ENCODE measurements at regions not wholly inside any gene's neighbourhood (a gene's known extent, or its start where the extent isn't known, plus 50 kb on each side); places are given as distances from the start of the nearest gene placed in this dataset.
"Not testable (repeated sequence)": the region's sequence is repeated elsewhere in the genome, so short reads cannot be mapped to it uniquely, and the experiment has no call there.

GRCh38 chr20:22966787-22967464 is 68.2 kb upstream of the SSTR4 start:
- H2AFZ ChIP-seq (replicated peaks; ENCODE audit: low read length, poor library complexity): no peak overlapping the region
- no peak overlapping the region for H3K4me2 ChIP-seq (ENCODE audit: low read depth, low read length)
- intact Hi-C loops (cut with micrococcal nuclease): no loop called here
- no peak overlapping the region for H2BK5ac ChIP-seq (ENCODE audit: low read depth, low read length, poor library complexity, severe bottlenecking)
- no peak overlapping the region for H4K5ac ChIP-seq (ENCODE audit: low read depth, low read length)
- no TSS peak for BruUV-seq (replicated peaks)
- no peak overlapping the region for H2BK20ac ChIP-seq (ENCODE audit: low read depth, low read length)
- no peak overlapping the region for H3K14ac ChIP-seq (replicated peaks; ENCODE audit: low read depth, low read length)
- H3K9ac ChIP-seq (ENCODE audit: low read depth, low read length): no peak overlapping the region
- in situ Hi-C loops (cut with MboI; ENCODE audit: low sequenced_read_pairs): no loop called here
- dilution Hi-C loops (cut with HindIII; ENCODE audit: low sequenced_read_pairs, unreplicated experiment): no loop called here
- H3K18ac ChIP-seq (ENCODE audit: low read depth, low read length): no peak overlapping the region
- CTCF ChIA-PET: no interaction called here
- no peak overlapping the region for H3K4me3 ChIP-seq (ENCODE audit: insufficient read depth, low read depth, low read length)
- TF ChIP-seq BHLHE40 (IDR thresholded peaks at IDR 0.05; ENCODE audit: low read depth, low read length): no peak
- WGBS, 2 experiments (ENCODE audit: extremely low coverage in 2 of 2, insufficient read length in 1 of 2): no CpG with 5 or more reads among the region's 4 CpGs
- ATAC-seq (ENCODE audit: low read depth) (no peak), DNase-seq (no peak)
- no peaks in the 10 kb centered on the region for H3K9me1 ChIP-seq (ENCODE audit: insufficient read depth, low read length)
- H4K20me1 ChIP-seq (ENCODE audit: insufficient read depth, low read length): no peaks in the 10 kb centered on the region
- H4K91ac ChIP-seq (ENCODE audit: insufficient read depth, low read depth, low read length): no peak overlapping the region
- H2AK9ac ChIP-seq (replicated peaks; ENCODE audit: low read depth, low read length, poor library complexity): no peak overlapping the region
- no peak overlapping the region for H2BK120ac ChIP-seq (ENCODE audit: low read depth, low read length)
- no peak overlapping the region for H3K23ac ChIP-seq (ENCODE audit: low read depth, low read length)
- no peak overlapping the region for H2AK5ac ChIP-seq (ENCODE audit: low read depth, low read length)
- POLR2A ChIA-PET (ENCODE audit: unreplicated experiment): no interaction called here
- no peak overlapping the region for H2BK15ac ChIP-seq (ENCODE audit: low read depth, low read length)
- H3K36me3 ChIP-seq (ENCODE audit: control insufficient read depth, insufficient read depth, low read length): no peaks in the 10 kb centered on the region
- H3K27me3 ChIP-seq (ENCODE audit: control insufficient read depth, insufficient read depth, low read length): no peaks in the 10 kb centered on the region; the same call in 1 of the 2 replicates
- no peak overlapping the region for H3K4ac ChIP-seq (ENCODE audit: low read depth, low read length)
- no peaks in the 10 kb centered on the region for H3K9me3 ChIP-seq (ENCODE audit: control insufficient read depth, insufficient read depth, low read length)
- H4K8ac ChIP-seq (ENCODE audit: low read depth in 2 of 2, low read length in 2 of 2): no peak overlapping the region
- no peaks in the 10 kb centered on the region for H3K79me1 ChIP-seq (ENCODE audit: low read depth in 1 of 2, low read length in 2 of 2)
- no peak overlapping the region for H3K27ac ChIP-seq (ENCODE audit: insufficient read depth, low read length)
- no peak overlapping the region for H3K56ac ChIP-seq (ENCODE audit: extremely low read depth, insufficient read depth, low read length)
- H3K4me1 ChIP-seq (ENCODE audit: control insufficient read depth, insufficient read depth, low read length): no peaks in the 10 kb centered on the region

DNA sequence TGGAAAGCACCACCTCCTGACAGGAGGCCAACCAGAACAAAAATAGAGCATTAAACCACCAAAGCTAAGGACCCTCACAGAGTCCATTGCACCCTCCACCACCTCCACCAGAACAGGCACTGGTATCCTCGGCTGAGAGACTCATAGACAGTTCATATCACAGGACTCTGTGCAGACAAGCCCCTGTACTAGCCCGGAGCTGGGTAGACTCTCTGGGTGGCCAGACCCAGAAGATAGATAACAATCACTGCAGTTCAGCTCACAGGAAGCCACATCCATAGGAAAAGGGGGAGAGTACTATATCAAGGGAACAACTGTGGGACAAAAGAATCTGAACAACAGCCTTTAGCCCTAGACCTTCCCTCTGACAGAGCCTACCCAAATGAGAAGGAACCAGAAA is 67.4 kb upstream of the SSTR4 start:
- H3K56ac ChIP-seq (ENCODE audit: extremely low read depth, insufficient read depth, low read length); H4K5ac ChIP-seq (ENCODE audit: low read depth, low read length); H3K4me2 ChIP-seq (ENCODE audit: low read depth, low read length); BruUV-seq (replicated peaks); POLR2A ChIA-PET (ENCODE audit: unreplicated experiment); H3K9me3 ChIP-seq (ENCODE audit: control insufficient read depth, insufficient read depth, low read length); H3K9me1 ChIP-seq (ENCODE audit: insufficient read depth, low read length); H3K27ac ChIP-seq (ENCODE audit: insufficient read depth, low read length); H4K20me1 ChIP-seq (ENCODE audit: insufficient read depth, low read length); dilution Hi-C loops (cut with HindIII; ENCODE audit: low sequenced_read_pairs, unreplicated experiment); H4K91ac ChIP-seq (ENCODE audit: insufficient read depth, low read depth, low read length); H3K18ac ChIP-seq (ENCODE audit: low read depth, low read length); DNase-seq; H3K14ac ChIP-seq (replicated peaks; ENCODE audit: low read depth, low read length); H2AK5ac ChIP-seq (ENCODE audit: low read depth, low read length); H3K79me1 ChIP-seq (ENCODE audit: low read depth in 1 of 2, low read length in 2 of 2); H2BK20ac ChIP-seq (ENCODE audit: low read depth, low read length); H3K4ac ChIP-seq (ENCODE audit: low read depth, low read length); H3K27me3 ChIP-seq (ENCODE audit: control insufficient read depth, insufficient read depth, low read length); H3K23ac ChIP-seq (ENCODE audit: low read depth, low read length); H3K4me1 ChIP-seq (ENCODE audit: control insufficient read depth, insufficient read depth, low read length); H3K4me3 ChIP-seq (ENCODE audit: insufficient read depth, low read depth, low read length); ATAC-seq (ENCODE audit: low read depth); intact Hi-C loops (cut with micrococcal nuclease); in situ Hi-C loops (cut with MboI; ENCODE audit: low sequenced_read_pairs); H3K36me3 ChIP-seq (ENCODE audit: control insufficient read depth, insufficient read depth, low read length); H2AK9ac ChIP-seq (replicated peaks; ENCODE audit: low read depth, low read length, poor library complexity); H3K9ac ChIP-seq (ENCODE audit: low read depth, low read length); H2BK15ac ChIP-seq (ENCODE audit: low read depth, low read length); H2BK120ac ChIP-seq (ENCODE audit: low read depth, low read length); H2AFZ ChIP-seq (replicated peaks; ENCODE audit: low read length, poor library complexity); H4K8ac ChIP-seq (ENCODE audit: low read depth in 2 of 2, low read length in 2 of 2); H2BK5ac ChIP-seq (ENCODE audit: low read depth, low read length, poor library complexity, severe bottlenecking): not testable (repeated sequence)
- no CpG with 5 or more reads among the region's 2 CpGs for WGBS, 2 experiments (ENCODE audit: extremely low coverage in 2 of 2, insufficient read length in 1 of 2)
- CTCF ChIA-PET: interaction anchor here (1.1 kb wide), 1 partner anchor 13 kb away, joined by 7 read pairs; no protein-coding TSS in a partner anchor
